Daoy (cell line): ENCODE measurements at regions not wholly inside any gene's neighbourhood (a gene's known extent, or its start where the extent isn't known, plus 50 kb on each side); places are given as distances from the start of the nearest gene placed in this dataset.

Source experiments
- DNase-seq: peaks from one replicate; pipeline ENCODE4 v3.0.0-alpha.2; 2015; ENCODE audit warnings: low read depth

GRCh38 chr5:162485666-162486292 is 418.2 kb downstream of the GABRG2 start:
- no peak for DNase-seq

DNA sequence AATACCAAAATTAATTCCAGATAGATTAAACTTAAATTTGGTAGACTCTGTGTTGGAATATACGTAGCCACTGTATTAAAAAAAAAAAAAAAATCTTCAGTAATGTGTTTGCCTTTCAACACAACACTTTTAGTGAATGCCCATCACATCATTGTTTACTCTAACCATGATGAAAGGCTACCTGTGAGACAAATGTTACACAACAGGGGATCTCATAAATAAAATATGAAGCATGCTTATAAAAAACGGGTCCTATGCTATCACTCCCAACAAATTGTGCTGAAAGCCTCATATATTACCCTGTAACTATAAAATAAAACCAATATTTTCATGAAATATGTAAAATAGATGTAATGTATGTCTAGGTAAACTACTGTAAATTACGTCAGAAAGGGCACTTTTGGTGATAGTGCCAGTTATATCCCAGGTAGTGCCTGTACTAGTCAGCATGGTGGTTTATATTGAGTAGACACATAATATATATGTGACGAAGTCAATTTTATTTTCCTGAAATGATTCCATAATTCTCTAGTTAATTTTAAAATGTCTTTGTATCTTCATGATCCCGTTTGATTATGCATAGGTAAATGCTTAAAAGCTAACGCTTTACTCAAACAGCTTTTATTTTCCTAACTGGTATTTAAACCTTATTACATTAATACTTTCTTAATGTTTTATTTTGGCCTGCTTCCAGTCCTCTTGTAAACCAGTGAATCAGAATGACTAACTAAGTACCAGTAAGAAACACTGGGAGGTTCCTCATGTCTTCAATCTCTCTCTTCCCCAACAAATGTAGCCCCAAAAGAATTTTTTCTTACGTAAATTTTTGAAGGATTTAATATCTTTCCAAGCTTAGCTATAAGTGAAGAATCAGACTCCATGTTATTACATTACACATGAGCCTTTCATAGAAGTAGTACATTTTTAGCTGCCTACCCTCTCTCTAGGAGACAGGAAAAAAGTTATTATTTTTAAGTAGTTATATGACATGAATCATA is 420.3 kb downstream of the GABRG2 start:
- no peak for DNase-seq

DNA sequence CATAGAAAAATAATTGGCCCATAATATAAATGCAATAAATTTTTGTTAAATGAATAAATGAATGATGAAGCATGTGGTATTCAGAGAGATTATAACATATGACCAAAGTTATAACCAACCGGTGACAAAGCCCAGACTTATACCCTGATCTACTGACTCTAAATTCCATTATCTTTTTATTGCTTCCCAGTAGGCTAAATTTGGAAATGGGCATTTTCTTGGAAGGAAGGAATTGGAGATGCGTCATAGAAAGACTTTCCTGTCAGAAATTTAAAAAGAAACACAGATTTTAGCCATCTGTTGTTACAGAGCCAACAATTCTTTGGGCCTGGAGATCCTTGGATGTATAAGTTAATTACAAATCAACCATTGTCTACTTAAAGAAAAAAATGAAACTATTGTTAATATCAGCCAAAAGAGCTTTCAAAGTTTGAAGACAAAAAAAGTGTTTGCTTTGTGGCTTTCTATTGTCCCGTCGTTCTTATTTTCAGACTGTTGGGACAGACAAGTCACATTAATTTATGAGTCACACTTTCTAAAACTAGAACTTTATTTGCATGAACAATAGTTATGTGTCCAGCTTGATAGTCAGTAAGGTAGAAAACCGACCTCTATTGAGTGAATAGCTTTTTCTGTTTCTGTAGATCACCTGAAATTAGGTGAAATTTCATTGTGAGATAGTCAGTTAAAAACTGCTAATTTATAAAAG is 428.7 kb downstream of the GABRG2 start:
- DNase-seq = no peak

DNA sequence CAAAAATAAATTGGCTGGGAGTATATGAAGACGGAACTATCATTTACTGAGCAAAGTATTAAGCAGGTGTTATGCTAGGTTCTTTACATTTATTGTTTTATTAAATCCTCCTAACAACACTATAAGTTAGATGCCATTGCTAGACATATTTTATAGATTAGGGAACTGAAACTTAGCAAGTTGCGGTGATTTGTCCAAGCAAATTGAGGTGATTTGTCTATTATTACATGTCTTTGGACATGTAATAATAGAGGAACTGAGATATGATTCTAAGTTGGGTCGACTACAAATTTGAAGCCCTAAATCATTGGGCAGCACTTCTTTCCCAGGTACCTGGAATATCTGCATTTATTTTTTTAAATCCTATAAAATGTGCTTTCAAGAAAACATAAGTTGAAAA is 429.9 kb downstream of the GABRG2 start:
- DNase-seq = no peak

- no peak for DNase-seq
Observed at GRCh38 chr5:162502780-162503179, 435.2 kb downstream of the GABRG2 start.

GRCh38 chr5:162503796-162504195 is 436.2 kb downstream of the GABRG2 start:
- DNase-seq = no peak

DNA sequence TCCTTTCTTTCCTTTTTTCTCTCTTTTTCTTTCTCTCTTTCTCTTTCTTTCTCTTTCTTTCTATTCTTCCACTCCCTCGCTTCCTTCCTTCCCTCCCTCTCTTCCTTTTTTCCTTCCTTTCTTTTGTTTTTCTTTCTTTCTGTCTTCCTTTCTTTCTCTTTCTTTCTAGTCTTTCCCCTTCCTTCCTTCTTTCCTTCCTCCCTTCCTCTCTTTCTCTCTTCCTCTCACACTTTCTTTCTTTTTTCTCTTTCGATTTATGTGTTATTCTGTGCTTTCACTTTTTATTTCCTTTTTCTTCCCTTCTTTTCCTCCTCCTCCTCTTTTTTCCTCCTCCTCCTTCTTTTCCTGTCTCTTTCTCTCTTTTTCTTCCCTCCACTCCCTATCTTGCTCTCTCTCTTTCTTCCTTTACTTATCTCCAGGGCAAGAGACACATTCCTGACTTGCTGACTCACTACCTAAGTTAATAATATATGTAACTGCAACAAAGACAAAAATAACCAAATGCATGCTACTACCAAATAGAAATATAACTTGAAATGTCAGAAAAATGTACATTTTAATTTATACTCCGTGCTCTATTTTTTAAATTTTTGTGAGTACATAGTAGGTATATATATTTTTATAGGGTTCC is 445.5 kb downstream of the GABRG2 start:
- DNase-seq = no peak

- DNase-seq = no peak
Observed at GRCh38 chr5:162514116-162514515, 446.5 kb downstream of the GABRG2 start.

DNA sequence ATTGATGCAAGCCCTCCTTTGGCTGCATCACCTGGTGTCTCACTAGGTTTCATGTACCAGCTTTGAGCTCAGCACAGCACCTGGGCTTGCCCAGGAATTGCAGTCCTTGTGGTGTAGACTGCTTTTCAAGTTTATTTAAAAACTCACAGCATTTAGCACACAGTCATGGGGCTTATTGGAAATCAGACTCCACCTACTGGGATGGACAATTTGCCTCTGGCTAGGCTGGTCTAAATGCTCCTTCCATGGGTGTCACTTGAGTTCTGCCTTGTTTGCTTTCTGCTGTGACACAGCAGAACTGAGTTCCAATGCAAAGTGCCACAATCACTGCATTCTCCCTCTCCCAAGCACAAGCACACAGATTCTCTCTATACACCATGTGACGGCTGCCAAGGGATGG is 453.3 kb downstream of the GABRG2 start:
- no peak for DNase-seq

GRCh38 chr5:162529209-162529608 is 461.6 kb downstream of the GABRG2 start:
- DNase-seq = no peak

DNA sequence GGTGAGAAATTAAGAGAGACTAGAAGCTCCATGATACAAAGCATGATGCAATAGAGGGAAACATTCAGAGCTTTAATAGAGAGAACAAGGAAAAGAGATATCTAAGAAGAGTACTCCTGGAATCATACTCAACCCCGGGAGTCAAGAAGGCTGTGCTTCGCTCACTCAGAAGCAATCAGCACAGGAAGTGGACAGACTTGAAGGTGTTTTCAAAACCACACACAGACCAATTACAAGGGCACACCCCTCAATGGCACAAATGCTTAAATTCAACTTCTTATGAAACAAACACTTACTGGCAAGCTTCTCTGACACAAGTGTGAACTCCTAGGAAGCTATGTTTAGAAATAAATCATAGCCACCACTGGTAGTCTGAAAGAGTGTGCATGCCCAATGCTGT is 462.3 kb downstream of the GABRG2 start:
- DNase-seq = no peak

- DNase-seq = no peak
Observed at GRCh38 chr5:162543437-162543836, 475.9 kb downstream of the GABRG2 start.

- no peak for DNase-seq
Observed at GRCh38 chr5:162544905-162545304, 477.3 kb downstream of the GABRG2 start.

GRCh38 chr5:162550236-162550635 is 482.7 kb downstream of the GABRG2 start:
- no peak for DNase-seq

DNA sequence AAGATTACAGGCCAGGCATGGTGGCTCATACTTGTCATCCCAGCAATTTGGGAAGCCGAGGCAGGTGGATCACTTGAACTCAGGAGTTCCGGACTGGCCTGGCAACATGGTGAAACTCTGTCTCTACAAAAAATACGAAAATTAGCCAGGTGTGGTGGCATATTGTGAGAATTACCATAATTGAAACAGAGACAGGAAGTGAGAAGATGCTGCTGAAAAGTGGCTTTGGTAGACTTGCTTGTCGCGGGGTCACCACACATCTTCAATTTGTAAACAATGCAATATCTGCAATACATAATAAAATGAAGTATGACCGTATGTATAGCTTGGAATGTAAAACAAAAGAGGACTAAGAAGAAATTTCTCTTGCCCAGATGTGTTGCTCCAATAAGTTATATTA is 490.5 kb downstream of the GABRG2 start:
- DNase-seq = no peak

DNA sequence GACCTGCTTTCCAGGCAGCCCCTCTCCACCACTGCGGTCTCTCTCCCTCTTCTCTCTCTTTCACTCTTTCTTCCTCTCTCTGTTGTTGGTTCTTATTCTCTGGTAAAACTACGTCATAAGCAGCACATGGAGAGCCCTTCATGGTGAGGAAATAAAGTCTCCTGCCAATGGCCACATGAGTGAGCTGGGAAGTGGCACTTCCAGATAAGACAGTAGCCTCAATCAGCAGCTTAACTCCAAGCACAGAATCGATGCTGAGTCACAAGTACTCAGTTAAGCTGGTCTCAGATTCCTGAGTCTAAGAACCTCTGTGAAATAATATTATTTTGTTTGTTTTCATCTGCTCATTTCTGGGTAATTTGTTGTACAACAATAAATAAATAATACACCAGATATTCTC is 500.1 kb downstream of the GABRG2 start:
- no peak for DNase-seq

DNA sequence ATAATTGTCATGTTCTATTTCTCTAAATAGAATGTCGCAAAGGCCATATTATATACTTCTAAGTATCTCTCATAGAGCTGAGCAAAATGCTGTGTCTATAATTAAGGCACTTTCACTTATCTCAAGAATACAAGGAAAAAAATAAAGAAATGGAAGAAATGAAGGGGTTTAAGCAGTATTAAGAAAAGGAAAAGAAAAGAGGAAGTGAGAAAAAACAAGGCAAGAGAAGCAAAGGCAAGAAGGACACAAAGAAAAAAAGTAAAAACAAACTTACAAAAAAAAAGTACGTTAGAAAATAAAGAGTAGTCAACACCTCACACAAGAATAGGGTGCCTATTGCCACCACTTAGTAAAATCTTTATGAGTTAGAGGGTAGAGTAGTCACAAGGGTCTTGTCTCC is 506.2 kb downstream of the GABRG2 start:
- DNase-seq = no peak

- DNase-seq = no peak
Observed at GRCh38 chr5:162591724-162592123, 524.2 kb downstream of the GABRG2 start.

- no peak for DNase-seq
Observed at GRCh38 chr5:162593881-162594280, 526.3 kb downstream of the GABRG2 start.

DNA sequence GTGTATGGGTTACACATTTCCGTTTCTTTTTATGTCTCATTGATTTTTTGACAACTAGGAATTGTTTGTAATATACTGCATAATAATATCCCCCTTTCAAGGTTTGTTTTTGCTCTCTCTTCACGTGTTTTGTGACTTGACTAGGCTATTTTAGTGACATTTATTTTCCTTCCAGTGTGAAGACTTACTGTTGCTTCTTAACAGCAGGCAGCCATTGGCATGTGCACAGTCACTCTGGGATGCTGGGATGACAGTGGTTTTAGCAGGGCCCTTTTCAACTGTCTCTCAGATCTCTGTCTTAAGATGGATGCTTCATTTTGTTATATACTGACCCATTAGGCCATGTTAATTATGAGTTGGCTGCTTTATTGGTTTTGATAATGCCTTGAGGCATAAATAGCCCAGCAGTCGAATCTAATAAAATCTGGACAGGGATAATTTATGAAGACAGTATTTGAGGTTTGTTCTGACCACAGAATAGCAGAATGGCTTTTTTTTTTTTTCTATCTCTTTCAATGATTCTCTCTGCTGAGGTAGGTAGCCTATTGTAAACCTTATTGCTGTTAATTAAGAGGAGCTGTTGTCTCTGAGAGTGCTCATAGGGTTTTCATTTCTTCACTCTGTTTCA is 536.0 kb downstream of the GABRG2 start:
- DNase-seq = no peak

GRCh38 chr5:162607879-162608278 is 540.3 kb downstream of the GABRG2 start:
- DNase-seq = no peak
